ENCODE measurements at regions not wholly inside any gene's neighbourhood (a gene's known extent, or its start where the extent isn't known, plus 50 kb on each side); places are given as distances from the start of the nearest gene placed in this dataset.

DNA sequence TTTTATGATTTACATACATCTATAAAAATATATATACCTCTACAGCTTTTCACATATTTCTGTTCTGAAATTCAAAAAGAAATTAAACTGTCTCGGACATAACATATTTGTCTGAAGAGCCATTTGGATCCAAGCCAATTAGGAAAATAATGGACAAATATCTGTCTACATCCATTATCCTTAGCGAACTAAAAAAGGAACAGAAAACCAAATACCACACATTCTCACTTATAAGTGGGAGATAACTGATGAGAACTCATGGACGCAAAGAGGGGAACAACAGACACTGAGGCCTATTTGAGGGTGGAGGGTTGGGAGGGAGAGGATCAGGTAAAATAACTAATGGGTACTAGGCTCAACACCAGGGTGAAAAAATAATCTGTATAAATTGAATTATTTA lies 829.4 kb upstream of the ALCAM start:
- no peak for DNase-seq

DNA sequence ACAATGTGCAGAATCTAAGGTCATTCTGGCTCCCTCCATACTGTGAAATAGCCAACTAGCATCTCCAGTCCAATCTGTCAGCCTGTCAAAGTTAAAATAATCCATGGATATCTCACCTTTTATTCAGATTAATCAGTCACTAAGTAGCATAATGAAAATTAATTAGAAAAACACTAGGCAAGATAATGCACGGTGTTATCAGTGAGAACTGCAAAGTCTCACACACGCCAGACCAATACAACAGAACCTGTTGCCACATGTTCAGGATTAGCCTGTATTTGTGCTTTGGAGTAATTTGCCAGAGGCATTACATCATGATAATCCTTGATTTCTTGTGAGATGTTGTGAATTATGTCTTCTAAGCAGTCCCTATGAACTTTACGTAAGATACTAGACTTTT lies 820.4 kb upstream of the ALCAM start:
- DNase-seq, result no peak

DNA sequence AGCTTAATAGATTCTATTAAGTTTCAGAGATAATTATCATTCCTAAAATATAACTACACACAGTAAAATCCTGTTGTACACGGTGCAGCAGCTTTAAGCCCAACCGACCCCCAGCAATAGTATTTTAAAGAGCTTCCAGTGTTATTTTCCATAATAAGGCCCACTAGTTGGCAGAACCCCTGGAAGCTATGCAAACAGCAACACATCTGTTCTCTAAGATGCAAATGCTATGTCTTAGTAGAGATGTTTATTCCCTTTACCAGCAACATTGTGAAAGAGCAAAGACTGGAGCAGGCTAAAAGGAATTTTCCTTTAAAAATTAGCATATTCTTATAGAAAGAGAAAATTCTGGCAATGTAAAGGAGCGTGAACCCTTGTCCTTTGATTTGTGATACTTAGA lies 819.7 kb upstream of the ALCAM start:
- DNase-seq, result no peak

DNA sequence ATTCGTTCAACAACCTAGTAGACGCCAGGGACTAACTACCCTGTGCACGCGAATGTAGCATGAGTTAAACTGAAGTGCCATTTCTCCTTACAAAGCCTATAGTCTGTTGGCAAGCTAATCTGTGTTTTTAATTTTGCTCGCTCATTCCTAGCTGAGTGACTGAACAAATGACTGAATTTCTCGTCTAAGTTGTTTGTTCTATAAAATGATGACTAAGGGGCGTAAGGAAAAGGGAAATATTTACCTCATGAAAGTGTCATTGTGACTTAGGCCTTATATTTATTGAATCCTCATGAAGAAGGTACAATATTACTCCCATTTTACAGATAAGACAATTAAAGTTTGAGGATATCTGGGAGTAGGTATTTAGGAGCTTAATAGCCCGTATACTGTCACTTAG lies 818.3 kb upstream of the ALCAM start:
- DNase-seq, result no peak

DNA sequence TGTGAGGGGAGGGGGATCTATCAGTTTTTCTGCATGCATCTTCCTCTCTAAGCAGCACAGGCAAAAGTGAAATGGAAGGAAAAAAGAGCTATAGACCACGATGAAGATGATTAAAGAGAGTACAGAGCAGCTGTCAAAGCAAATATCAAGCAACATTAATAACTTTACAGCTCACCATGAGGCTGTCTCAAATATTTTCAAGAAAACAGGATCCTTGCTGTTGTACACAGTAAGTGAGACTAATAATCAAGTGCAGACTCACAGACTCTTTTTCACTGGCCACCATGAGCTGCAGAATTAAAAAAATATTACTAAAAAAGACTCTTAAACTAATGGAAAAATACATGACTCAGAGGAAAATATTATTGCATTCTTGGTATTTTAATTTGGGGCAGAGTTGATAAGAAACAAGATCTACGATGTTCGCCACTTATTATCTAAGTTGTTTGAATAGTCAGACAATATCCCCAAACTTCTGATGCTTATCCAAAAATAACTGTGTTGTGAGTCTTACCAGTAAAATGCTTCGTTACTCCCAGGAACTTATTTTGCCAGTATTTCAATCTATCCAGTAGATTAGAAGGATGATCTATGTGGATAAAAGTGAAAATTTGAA lies 817.5 kb upstream of the ALCAM start:
- no peak for DNase-seq

DNA sequence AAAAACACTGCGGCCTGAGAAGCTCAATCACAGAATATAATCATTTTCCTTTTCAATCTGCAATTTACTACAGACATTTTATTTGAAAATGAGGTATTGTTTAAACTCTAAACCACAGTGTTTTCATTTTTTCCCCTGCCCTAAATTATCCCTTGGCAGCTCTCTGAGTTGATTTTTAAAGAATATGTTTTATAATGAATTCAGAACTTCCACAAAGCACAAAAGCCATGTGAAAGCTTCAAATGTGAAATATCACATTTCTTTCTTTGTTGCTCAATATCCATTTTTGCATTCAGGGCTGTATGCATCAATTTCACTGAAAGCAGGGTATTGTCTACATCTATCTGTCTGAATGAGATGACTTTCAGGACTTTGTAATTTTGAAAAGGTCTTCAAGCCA lies 813.6 kb upstream of the ALCAM start:
- no peak for DNase-seq

DNA sequence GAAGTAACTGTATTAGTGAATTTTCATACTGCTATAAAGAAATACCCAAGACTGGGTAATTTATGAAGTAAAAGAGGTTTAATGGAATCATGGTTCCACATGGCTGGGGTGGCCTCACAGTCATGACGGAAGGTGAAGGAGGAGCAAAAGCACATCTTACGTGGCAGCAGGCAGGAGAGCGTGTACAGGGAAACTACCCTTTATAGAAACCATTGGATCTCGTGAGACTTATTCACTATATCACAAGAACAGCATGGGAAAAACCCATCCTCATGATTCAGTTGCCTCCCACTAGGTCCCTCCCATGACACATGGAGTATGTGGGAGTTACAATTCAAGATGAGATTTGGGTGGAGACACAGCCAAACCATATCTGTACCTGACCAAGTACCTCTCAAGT lies 812.3 kb upstream of the ALCAM start:
- DNase-seq, result no peak

DNA sequence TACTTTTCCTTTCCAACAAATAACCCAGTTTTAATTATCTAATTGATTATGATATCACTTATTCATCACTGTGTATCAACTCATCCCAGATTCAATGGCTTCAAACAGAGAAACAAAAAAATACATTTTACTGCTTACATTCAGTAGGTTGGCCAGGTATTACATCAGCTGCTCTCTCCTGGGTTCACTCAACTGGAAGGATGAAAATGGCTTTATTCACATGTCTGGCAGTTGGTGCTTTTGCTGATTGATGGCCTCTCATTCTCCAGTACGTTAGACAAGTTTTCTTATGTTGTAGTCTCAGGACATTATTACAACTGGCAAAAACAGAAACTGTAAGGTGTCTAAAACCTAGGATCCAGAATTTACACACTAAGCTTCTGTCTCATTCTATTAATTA lies 811.0 kb upstream of the ALCAM start:
- DNase-seq, result no peak

DNA sequence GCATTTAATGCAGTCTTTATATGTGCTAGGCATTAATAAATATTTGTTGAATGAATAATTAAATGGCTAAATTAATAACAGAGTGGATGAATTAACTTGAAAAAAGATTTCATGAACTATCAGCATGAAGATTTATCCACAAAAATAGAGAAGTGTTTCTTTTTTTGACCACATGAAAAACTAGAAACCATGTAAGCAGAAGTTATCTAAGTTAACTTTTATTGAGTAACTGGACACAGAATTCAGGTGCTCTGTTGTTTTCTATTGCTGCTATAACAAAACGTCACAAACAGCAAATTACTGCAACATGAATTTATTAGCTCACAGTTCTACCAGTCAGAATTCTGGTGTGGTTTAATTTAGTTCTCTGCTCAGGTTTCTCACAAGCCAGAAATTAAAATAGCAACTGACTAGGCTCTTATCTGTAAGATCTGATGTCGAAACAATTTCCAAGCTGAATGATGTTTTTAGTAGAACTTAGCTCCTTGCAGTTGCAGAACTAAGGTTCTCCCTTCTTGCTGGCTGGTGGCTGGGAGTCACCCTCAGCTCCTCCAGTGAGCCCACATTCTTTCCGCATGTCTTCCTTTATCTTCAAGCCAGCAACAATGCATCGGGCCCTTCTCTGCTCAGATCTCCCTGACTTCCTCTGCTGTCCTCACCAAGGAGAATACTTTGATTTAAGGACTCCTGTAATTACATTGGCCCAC lies 810.2 kb upstream of the ALCAM start:
- no peak for DNase-seq

DNA sequence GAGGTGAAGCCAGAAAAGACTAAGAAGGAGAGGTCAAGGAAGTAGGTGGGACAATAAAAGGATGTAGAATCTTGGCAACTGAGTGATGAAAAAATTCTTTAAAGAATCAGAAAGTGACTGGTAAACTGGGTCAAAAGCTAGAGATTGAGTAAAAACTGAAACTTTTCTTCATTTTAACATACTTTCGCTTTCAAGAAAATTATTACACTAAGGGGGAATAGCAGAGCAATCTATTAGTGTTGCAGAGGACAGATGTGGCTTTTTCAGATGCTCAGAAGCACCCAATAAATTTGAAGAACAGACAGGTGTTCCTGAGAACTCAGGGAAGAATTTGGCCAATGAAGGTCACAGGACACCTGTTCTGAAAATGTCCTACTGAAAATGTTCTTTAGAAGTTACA lies 805.4 kb upstream of the ALCAM start:
- DNase-seq, result no peak

DNA sequence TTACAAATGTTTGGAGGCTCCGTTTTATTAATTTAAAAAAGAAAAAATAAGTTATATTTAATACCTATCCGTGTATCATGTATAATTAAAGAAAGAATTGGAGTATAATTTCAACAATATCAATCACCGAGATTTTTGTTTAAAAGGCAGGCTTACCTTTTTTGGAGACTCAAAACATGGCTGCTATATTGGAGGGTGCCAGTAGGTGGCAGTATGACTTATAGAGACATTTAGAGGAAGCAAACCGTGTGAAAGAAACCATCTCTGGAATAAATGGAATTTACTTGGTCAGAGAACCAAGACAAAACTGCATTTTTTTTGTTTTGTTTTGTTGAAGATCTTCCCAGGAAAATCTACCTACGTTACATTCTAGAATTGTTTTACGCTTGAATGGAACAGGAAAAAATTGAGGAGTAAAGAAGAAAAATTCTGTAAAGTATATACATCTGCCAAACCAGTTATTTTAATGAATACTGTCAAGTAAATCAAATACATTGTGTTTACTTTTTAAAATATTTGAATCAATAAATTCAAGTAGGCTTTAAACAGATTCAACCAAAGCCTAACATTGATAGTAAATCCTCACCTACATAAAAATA lies 802.6 kb upstream of the ALCAM start:
- peak; percentile 57 for DNase-seq

DNA sequence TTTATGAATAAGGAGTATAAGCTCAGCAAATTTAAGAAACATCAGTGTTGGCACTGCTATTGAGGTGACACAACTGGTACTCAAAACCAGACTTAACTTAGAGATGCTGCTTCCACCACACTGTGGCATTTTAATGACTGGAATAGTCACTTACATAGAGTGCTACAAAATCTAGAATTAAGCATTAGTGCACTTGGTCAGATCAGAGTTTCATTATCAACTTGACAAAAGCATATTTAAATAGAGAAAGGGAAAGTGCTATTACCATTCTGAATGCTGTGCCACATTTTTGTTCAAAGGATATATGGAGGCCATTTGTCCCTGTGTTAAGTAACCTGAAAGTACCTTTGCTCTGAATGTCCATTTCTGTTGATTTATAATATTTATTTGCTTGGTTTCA lies 800.7 kb upstream of the ALCAM start:
- DNase-seq, result no peak

DNA sequence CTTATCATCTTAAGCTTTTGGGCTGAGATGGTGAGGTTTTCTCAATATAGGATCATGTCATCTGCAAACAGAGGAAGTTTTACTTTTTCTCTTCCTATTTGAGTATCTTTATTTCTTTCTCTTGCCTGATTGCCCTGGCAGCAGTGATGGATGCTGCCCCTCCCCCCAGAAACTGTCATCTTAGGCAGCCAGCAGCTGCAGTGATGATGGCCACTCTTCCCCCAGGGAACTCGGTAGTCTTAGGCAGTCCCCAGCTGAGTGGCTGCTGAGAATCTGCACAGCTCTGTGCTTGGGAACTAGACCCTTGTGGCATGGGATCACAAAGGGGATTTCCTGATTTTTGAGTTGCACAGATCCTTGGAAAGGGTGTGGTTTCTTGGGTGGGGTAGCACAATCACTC lies 791.1 kb upstream of the ALCAM start:
- DNase-seq, result no peak

DNA sequence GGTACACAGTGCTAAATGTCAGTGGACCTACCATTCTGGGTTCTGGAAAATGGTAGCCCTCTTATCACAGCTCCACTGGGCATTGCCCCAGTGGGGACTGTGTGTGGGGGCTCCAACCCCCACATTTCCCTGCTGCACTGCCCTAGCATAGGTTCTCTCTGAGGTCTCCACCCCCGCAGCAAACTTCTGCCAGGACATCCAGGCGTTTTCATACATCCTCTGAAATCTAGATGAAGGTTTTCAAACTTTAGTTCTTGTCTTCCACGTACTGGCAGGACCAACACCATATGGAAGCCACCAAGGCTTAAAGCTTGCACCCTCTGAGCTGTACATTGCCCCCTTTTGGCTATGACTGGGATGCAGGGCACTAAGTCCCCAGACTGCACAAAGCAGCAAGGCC lies 788.2 kb upstream of the ALCAM start:
- no peak for DNase-seq

DNA sequence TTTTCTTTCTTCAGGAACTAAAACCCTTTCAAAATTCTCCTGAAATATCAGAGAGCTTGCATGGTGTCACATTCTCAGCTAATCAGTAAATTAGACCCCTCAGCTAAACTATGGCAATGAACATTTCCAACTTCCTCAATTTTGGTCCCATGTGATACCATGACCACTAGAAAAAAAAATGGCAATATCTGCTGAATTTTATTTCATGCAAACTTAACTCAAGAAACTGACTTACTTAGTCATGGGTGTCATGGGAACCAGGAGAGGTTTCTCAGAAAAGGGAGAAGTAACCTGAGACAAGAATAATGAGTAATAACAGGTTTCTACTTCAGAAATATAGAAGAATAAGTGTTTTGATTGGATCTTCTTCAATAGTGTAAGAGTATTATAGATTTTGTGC lies 784.6 kb upstream of the ALCAM start:
- DNase-seq, result no peak

DNA sequence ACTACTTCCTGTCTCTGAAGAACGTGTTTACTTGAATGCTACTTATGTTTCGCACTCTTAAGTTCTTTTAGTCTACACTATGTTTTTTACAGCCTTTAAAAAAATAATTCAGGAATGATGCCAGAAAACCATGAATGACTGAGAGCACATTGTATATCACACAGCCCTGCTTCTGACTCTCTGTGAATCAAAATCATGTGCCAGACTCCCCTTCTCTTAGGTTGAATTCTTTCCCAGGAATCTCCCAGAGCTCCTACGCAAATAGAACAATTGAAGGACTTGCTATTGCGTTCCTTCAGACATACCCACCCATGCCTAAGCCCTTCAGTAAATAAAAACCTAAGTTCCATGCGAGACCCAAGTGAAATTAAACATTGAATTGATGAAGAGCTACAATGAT lies 782.0 kb upstream of the ALCAM start:
- DNase-seq, result no peak

DNA sequence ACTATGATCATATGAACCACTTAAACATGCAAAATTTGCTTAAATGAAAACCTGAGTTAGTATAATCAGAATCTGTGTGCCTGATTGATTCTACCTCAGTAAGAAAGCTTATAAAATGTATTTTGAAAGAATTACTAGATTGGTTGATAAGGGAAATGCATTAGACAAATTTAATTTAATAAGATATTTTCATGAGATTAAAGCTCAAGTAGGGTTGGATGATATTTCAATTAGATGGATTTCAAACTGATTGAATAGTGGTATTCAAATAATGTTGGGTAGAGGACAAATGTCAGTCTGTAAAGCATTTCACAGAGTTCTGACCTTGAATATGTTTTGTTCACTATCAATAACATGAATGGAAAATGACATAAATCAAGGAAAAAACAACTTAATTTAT lies 780.4 kb upstream of the ALCAM start:
- no peak for DNase-seq

DNA sequence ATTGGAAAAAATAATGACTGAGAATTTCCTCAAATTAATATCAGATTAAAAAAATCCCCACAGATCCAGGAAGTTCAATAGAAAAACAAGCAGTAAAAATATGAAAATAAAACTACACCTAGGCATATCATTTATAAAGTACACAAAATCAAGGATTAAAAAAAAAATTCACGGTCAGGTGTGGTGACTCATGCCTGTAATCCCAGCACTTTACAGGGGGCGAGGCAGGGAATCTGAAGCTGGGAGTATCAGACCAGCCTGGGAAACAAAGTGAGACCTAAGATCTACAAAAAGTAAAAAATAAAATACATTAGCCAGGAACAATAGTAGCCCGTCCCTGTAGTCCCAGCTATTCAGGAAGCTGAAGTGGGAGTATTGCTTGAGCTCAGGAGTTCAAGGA lies 778.3 kb upstream of the ALCAM start:
- DNase-seq, result no peak

DNA sequence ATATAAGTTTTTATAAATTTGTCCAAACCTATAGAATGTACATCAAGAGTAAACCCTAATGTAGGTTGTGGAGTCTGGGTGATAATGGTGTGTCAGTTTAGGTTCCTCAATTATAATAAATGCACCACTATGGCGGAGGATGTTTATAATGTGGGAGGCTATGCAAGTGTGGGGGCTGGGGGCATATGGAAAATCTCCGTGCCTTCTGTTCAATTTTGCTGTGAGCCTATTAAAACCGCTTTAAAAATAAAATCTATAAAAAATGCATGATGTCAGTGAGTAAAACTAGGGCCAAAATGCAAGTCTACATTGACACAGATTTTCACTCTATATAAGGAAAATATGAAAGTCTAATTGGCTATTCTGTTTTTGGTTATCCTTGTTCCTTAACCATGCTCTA lies 774.9 kb upstream of the ALCAM start:
- no peak for DNase-seq

DNA sequence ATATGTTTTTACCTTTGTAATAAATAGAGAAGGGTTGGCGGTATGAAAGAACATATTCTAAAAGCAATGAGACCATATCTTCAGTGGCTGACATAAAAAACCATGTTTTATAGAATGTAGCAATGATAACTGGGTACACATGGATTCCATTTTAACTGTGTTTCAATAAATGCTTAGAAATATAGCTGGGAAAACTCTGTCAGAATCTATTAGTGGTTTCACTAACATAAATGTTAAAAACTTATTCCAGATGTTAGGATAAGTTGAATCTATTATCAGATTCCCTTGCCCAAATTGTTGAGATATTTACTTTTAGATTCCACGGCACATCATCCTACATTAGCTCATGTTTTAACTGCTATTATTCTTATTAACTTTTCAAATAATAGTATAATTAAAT lies 772.2 kb upstream of the ALCAM start:
- no peak for DNase-seq

DNA sequence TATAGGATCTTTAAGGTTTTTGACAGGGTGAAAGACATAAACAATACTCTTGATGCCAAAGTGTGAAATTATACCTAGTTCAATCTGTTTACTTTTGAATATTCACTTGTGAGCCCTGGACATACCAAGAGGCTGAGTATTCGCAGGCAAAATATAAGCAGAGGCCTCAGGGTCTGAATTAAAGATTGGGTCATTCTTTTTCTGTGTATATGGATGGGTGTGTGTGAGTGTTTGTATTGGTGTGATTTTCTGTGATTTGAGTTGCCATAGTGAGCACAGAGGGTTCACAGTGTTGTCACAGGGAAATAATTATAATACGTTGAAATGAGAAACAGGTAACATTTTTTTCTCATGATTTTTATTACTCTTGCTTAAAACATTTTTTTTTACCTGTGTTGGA lies 770.7 kb upstream of the ALCAM start:
- no peak for DNase-seq

DNA sequence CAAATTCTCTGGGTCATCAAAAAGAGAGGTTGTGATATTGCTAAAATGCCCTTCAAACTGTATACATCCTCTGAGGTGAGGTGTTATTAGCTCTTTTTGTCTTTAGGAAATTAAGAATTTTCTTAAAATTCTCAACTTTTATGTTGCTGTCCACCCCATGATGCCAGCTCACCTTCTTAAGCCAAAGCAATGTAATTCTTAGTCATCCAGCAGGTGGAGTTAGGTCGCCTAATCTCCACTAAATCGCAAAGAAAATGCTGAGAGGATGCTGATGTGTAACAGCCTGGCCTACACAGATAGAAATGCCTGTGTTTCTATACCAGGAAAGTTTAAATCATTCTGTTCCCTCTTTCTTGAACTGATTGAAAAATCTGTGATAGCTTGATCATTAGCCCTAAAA lies 770.2 kb upstream of the ALCAM start:
- DNase-seq, result no peak

DNA sequence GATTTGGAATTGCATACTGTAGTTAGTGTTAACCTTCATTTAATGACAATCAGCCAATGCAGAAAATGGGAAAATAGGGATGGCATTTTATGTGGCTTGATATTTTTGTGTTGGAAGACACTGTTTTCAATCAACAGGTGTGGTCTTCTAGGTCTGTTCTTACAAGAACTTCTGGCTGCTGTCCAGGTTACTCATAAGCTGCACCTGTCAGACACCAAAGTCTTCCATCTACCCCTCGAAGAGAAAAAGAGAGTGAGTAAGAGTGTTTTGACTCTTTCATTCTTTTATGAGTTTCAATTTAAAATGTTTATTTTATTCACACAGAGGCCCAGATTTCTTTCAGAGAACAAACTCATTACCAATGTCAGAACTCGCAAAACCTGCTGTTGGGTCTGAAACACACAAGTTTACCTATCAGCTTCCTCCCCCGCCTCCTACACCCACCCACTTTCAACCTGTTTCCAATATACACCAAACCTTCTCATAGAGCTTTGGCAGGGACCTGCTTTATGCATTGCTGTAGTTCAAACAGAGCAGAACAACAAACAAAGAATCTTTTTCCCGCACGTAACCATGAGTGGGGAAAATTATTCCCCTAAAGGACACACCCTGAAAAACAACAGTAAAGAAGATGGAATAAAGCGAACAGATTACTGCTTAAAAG lies 767.7 kb upstream of the ALCAM start:
- no peak for DNase-seq

DNA sequence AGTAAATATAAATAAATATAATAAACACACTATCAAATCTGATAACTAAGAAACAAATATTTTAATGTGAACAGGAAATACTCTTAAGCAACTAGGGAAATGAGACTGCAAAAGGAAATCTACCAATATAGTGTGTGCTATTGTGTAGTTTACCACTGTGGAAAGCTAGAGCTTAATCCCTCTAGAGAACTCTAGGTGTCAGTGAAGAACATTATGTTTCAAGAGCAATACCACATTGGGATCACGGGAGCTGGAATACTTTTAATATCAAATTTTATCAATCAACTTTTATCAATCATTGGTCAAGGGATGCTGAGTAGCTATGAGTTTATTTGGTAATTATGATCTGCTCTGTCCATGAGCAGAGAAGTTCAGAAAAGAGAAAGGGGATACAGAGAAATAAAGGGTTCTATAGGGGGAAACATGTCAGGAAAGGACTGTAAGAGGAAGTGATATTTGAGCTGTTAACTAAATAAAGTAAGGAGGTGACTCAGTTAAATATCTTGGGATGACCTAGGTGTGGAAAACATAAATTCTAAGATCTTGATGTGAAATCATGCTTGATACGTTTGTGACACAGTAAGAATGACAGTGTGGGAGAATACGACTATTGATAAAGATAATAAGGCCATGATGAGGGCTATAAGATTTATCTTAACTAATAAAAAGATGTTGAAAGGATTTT lies 762.2 kb upstream of the ALCAM start:
- no peak for DNase-seq
